ENCODE measurements at regions not wholly inside any gene's neighbourhood (a gene's known extent, or its start where the extent isn't known, plus 50 kb on each side); places are given as distances from the start of the nearest gene placed in this dataset.

DNA sequence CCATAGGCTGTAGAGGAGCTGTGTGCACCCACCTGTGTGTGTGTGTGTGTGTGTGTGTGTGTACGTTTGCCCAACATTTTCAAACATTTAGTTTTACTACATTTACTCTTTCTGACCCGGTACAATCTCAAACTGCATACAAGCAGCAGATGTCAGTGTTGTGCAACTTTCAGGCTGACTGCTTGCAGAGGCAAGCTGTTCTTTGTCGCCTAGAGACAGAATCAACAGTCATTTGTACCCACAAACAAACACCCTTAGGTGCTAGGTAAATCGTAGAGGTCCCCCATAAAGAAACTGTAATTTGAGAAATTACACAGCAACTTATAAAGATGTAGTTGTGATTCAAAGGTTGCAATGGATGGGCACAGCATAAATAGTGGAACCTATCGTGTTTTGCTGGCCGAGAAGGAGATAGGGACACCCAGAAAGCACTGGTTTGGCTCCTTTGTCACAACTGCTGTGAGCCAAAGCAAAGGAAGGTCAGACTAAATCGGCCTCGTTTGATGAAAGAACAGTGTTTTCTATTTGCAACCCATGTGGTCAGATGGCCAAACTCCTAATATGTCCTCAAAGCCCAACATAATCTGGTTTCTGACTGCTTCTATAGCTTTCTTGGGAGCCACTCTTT is 478.4 kb downstream of the TOX3 start:
- TF ChIP-seq EZH2phosphoT487 (IDR thresholded peaks at IDR 0.05; ENCODE audit: unreplicated experiment): no peak
- TF ChIP-seq, protein P1, sequence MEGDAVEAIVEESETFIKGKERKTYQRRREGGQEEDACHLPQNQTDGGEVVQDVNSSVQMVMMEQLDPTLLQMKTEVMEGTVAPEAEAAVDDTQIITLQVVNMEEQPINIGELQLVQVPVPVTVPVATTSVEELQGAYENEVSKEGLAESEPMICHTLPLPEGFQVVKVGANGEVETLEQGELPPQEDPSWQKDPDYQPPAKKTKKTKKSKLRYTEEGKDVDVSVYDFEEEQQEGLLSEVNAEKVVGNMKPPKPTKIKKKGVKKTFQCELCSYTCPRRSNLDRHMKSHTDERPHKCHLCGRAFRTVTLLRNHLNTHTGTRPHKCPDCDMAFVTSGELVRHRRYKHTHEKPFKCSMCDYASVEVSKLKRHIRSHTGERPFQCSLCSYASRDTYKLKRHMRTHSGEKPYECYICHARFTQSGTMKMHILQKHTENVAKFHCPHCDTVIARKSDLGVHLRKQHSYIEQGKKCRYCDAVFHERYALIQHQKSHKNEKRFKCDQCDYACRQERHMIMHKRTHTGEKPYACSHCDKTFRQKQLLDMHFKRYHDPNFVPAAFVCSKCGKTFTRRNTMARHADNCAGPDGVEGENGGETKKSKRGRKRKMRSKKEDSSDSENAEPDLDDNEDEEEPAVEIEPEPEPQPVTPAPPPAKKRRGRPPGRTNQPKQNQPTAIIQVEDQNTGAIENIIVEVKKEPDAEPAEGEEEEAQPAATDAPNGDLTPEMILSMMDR (conservative IDR thresholded peaks at IDR 0.05; ENCODE audit: low read depth in 2 of 2): peak; percentile 69 to 88
- TF ChIP-seq EZH2 (IDR thresholded peaks at IDR 0.05; ENCODE audit: low read depth, unreplicated experiment): no peak
- no peak for TF ChIP-seq POLR2AphosphoS5 (IDR thresholded peaks at IDR 0.05; ENCODE audit: low read depth)
- TF ChIP-seq, protein P2, sequence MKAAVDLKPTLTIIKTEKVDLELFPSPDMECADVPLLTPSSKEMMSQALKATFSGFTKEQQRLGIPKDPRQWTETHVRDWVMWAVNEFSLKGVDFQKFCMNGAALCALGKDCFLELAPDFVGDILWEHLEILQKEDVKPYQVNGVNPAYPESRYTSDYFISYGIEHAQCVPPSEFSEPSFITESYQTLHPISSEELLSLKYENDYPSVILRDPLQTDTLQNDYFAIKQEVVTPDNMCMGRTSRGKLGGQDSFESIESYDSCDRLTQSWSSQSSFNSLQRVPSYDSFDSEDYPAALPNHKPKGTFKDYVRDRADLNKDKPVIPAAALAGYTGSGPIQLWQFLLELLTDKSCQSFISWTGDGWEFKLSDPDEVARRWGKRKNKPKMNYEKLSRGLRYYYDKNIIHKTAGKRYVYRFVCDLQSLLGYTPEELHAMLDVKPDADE (IDR thresholded peaks at IDR 0.05): no peak
- TF ChIP-seq CREB1 (CRISPR knock-in tag; IDR thresholded peaks at IDR 0.05; ENCODE audit: low read depth): no peak
- TF ChIP-seq, protein P3, sequence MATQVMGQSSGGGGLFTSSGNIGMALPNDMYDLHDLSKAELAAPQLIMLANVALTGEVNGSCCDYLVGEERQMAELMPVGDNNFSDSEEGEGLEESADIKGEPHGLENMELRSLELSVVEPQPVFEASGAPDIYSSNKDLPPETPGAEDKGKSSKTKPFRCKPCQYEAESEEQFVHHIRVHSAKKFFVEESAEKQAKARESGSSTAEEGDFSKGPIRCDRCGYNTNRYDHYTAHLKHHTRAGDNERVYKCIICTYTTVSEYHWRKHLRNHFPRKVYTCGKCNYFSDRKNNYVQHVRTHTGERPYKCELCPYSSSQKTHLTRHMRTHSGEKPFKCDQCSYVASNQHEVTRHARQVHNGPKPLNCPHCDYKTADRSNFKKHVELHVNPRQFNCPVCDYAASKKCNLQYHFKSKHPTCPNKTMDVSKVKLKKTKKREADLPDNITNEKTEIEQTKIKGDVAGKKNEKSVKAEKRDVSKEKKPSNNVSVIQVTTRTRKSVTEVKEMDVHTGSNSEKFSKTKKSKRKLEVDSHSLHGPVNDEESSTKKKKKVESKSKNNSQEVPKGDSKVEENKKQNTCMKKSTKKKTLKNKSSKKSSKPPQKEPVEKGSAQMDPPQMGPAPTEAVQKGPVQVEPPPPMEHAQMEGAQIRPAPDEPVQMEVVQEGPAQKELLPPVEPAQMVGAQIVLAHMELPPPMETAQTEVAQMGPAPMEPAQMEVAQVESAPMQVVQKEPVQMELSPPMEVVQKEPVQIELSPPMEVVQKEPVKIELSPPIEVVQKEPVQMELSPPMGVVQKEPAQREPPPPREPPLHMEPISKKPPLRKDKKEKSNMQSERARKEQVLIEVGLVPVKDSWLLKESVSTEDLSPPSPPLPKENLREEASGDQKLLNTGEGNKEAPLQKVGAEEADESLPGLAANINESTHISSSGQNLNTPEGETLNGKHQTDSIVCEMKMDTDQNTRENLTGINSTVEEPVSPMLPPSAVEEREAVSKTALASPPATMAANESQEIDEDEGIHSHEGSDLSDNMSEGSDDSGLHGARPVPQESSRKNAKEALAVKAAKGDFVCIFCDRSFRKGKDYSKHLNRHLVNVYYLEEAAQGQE (IDR thresholded peaks at IDR 0.05; ENCODE audit: unreplicated experiment): no peak
